CD1c-positive myeloid dendritic cell (primary cell): ENCODE measurements at regions not wholly inside any gene's neighbourhood (a gene's known extent, or its start where the extent isn't known, plus 50 kb on each side); places are given as distances from the start of the nearest gene placed in this dataset.
A peak's percentile ranks its signal among the peaks of the same experiment; 100 is the strongest.
"Not testable (repeated sequence)": the region's sequence is repeated elsewhere in the genome, so short reads cannot be mapped to it uniquely, and the experiment has no call there.

Experiments
- DNase-seq: peaks from one replicate; pipeline ENCODE4 v3.0.0-alpha.2; 2016; ENCODE audit errors: extremely low spot score

GRCh38 chr2:225757248-225757647 is 357.7 kb downstream of the NYAP2 start:
- no peak for DNase-seq

- DNase-seq, result no peak
These were observed 356.7 kb downstream of the NYAP2 start for GRCh38 chr2:225756198-225756597.

- DNase-seq, result no peak
These were observed 349.1 kb downstream of the NYAP2 start for GRCh38 chr2:225748609-225749008.

- DNase-seq, result not testable (repeated sequence)
These were observed 344.5 kb downstream of the NYAP2 start for GRCh38 chr2:225743996-225744395.

DNA sequence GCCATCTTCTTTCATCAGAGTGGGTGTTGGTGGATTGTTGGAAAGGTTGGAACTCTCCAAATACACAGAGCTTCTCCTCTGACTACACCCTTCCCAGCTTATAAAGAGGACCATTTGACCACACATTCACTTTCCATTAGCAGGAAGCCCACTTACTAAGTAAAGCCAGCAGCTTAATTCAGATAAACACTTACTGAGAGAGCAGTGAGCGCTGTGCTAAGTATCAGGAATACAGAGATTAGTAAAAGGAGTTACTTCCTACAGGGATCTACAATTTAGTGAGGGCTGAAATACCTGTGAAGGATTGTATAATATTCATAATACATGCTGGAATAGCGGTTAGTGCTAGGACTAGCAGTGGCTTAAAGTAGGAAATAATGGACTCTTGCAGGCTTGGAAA is 343.0 kb downstream of the NYAP2 start:
- no peak for DNase-seq

GRCh38 chr2:225740086-225740485 is 340.6 kb downstream of the NYAP2 start:
- no peak for DNase-seq

DNA sequence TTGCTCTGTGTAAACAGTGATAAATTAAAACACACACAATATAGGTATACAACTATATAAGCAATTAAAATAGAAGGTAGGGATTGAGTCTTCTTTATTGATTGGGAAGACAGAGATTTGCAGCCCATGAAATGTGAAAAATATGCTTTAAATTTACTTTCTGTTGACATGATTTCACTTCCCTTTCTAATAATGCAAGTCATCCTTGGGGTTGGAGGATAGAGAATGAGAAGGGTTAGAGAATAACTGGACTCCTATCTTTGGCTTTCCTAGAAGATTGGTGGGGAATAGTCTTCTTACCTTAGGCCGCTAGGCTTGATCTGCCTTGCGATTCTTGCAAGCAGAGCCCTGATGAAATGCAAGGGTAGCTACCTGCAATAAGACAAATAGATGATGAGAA is 339.8 kb downstream of the NYAP2 start:
- DNase-seq, result peak; percentile 13

DNA sequence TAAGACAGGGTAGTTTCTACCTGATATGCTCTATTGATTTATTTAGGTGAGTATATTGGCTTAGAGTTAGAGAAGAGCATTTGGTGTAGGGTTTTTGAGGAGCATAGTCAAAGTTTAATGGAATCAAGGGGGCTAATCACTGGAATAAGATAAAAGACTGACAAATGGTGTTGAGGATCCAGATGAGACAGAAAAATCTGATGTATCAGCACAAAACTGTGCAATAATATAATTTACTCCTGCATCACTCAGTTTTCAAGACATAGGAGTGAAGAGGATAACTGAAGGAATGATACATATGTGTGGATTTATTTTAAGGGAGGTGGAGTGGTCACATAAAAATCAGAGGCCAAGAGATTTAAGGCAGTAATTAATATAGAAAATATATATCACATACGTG is 339.2 kb downstream of the NYAP2 start:
- no peak for DNase-seq

GRCh38 chr2:225737556-225737955 is 338.0 kb downstream of the NYAP2 start:
- peak; percentile 6 for DNase-seq

GRCh38 chr2:225735844-225736243 is 336.3 kb downstream of the NYAP2 start:
- DNase-seq, result no peak

DNA sequence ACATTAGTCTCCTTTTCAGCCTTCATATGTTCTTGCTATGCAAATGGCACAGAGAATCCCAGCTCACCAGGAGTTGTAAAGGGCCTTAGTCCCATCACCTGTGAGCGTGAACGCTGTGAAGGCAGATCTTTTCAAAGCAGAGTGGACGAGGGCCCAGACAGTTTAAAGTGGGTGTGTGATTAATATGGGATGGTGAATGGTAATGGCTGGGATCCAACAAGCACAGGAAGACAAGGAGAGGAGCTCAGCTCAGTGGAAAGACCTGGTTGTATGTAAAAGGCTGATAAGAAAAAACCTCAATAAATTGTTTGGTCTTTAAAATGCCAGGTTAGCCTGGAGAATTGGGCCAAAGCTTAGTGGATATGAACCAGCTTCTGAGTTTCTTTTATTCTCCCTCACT is 326.2 kb downstream of the NYAP2 start:
- DNase-seq, result no peak
